Urothelium cell line (cell line): ENCODE measurements at regions not wholly inside any gene's neighbourhood (a gene's known extent, or its start where the extent isn't known, plus 50 kb on each side); places are given as distances from the start of the nearest gene placed in this dataset.

ENCODE experiments used
- DNase-seq: peaks from one replicate; pipeline ENCODE4 v3.0.0; 2011; ENCODE audit warnings: low spot score, mixed read lengths
- FAIRE-seq: peaks from 2 replicates; lab custom pipeline; 2011; peaks lifted over from hg19 to GRCh38; lab: Jason Lieb, UNC

GRCh38 chr5:135641319-135641718 lies 62.5 kb upstream of the CXCL14 start:
- DNase-seq (no peak), FAIRE-seq (no peak)

- DNase-seq (no peak), FAIRE-seq (no peak)
Observed at GRCh38 chr5:135635451-135635850, 56.7 kb upstream of the CXCL14 start.

GRCh38 chr5:135632798-135633197 lies 54.0 kb upstream of the CXCL14 start:
- FAIRE-seq, result no peak
- no peak for DNase-seq

- no peak for FAIRE-seq
- DNase-seq, result no peak
Observed at GRCh38 chr5:135631391-135631790, 52.6 kb upstream of the CXCL14 start.

- FAIRE-seq, result no peak
- DNase-seq, result no peak
Observed at GRCh38 chr5:135629666-135630065, 50.9 kb upstream of the CXCL14 start.

- FAIRE-seq (peak; percentile 62), DNase-seq (peak; percentile 85)
Observed at GRCh38 chr5:135628771-135629563, 50.2 kb upstream of the CXCL14 start.
